ENCODE measurements at regions not wholly inside any gene's neighbourhood (a gene's known extent, or its start where the extent isn't known, plus 50 kb on each side); places are given as distances from the start of the nearest gene placed in this dataset.

DNA sequence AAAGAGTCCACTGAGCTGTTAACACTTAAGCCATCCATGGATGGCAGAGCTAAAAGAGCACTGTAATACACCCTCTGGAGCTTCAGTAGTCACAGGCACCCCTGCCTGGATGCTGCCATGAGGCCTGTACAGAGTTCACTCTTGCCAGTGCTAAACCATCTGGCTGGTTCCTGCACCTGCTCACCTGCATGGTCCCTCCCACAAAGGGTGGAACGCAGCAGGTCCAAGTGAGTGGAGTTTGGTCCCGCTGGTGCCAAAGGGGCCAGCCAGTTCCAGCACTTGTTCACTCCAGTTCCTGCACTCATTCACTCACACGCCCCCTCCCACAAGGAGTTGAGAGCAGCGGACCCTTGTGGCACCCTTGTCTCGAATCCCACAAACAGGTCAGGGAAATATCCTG is 503.5 kb downstream of the HACE1 start:
- TF ChIP-seq CTCF (IDR thresholded peaks at IDR 0.05) = no peak
- H3K9me3 Mint-ChIP-seq (ENCODE audit: low read depth) = no peaks in the 10 kb centered on the region
- no peak overlapping the region for H3K4me3 Mint-ChIP-seq (ENCODE audit: unreplicated experiment)
- peaks cover 13% of the 10 kb centered on the region for H3K27me3 Mint-ChIP-seq (ENCODE audit: low read depth)
- no peaks in the 10 kb centered on the region for H3K4me1 Mint-ChIP-seq (ENCODE audit: low read depth)
- no peaks in the 10 kb centered on the region for H3K36me3 Mint-ChIP-seq (ENCODE audit: low read depth)
- no peak overlapping the region for H3K27ac Mint-ChIP-seq (ENCODE audit: unreplicated experiment)
- no peak for DNase-seq (ENCODE audit: low spot score)

DNA sequence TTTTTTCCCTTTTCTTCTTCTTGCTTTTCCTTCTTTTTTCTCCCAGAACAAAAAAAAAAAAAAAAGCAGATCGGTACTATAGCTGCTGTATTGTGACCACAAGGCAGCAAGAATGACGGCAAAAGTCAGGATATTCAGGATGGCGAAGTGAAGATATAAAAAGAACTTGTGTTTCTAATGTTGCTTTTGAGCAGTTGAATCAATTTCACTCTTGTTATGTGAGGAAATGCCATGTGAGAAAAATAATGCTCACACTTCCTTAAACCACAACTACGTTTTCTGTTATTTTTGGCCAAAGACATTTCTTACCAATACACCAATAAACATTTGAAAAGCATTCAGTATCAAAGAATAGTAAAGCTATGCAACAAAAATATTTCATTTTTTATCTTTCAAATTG is 510.5 kb downstream of the HACE1 start:
- Mint-ChIP-seq H3K36me3 (ENCODE audit: low read depth) (no peaks in the 10 kb centered on the region), H3K4me3 (ENCODE audit: unreplicated experiment) (no peak overlapping the region), H3K9me3 (ENCODE audit: low read depth) (peaks cover 15% of the 10 kb centered on the region), H3K27ac (ENCODE audit: unreplicated experiment) (no peak overlapping the region), H3K27me3 (ENCODE audit: low read depth) (peaks cover 9% of the 10 kb centered on the region), H3K4me1 (ENCODE audit: low read depth) (no peaks in the 10 kb centered on the region)
- no peak for TF ChIP-seq CTCF (IDR thresholded peaks at IDR 0.05)
- no peak for DNase-seq (ENCODE audit: low spot score)

DNA sequence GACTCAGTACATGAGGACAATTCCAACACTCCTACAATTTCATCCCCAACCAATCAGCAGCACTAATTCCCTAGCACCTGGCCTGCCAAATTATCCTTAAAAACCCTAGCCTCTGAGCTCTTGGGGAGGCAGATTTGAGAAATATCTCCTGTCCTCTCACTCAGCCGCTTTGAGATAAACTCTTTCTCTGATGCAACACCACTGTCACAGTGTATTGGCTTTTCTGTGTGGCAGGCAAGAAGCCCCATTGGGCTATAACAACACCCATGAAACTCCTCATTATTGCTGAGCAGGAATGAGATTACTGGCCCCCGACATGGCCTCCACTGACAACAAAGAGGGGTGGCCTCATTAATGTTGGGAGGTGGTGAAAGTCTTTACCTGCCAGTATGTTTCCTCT is 515.5 kb downstream of the HACE1 start:
- TF ChIP-seq CTCF (IDR thresholded peaks at IDR 0.05) = no peak
- Mint-ChIP-seq H3K4me1 (ENCODE audit: low read depth) (no peaks in the 10 kb centered on the region), H3K27me3 (ENCODE audit: low read depth) (peaks cover 3% of the 10 kb centered on the region), H3K9me3 (ENCODE audit: low read depth) (peaks cover 18% of the 10 kb centered on the region), H3K27ac (ENCODE audit: unreplicated experiment) (no peak overlapping the region), H3K36me3 (ENCODE audit: low read depth) (no peaks in the 10 kb centered on the region), H3K4me3 (ENCODE audit: unreplicated experiment) (no peak overlapping the region)
- no peak for DNase-seq (ENCODE audit: low spot score)

DNA sequence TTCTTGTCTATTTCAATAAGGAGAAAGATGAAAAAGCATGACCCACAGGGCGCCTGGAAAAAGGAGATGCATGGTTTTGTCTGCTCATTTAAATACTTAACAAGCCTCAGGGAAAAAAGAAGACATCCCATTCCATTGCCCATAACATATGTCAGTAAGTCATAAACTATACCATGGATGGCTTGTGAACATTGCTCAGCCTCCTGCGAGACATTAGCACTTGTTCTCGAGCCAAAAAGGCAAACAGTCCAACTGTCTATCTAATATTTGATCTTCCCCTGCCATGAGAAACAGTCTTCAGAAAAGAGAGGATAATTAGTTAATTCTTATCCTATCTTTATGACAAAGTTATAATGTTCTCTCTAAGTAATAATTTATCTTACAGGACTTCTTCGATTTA is 527.4 kb downstream of the HACE1 start:
- DNase-seq (ENCODE audit: low spot score) = no peak
- no peak overlapping the region for H3K4me3 Mint-ChIP-seq (ENCODE audit: unreplicated experiment)
- H3K9me3 Mint-ChIP-seq (ENCODE audit: low read depth) = peaks cover 2% of the 10 kb centered on the region
- H3K36me3 Mint-ChIP-seq (ENCODE audit: low read depth) = no peaks in the 10 kb centered on the region
- no peak for TF ChIP-seq CTCF (IDR thresholded peaks at IDR 0.05)
- no peaks in the 10 kb centered on the region for H3K4me1 Mint-ChIP-seq (ENCODE audit: low read depth)
- H3K27me3 Mint-ChIP-seq (ENCODE audit: low read depth) = peaks cover 9% of the 10 kb centered on the region
- no peak overlapping the region for H3K27ac Mint-ChIP-seq (ENCODE audit: unreplicated experiment)

DNA sequence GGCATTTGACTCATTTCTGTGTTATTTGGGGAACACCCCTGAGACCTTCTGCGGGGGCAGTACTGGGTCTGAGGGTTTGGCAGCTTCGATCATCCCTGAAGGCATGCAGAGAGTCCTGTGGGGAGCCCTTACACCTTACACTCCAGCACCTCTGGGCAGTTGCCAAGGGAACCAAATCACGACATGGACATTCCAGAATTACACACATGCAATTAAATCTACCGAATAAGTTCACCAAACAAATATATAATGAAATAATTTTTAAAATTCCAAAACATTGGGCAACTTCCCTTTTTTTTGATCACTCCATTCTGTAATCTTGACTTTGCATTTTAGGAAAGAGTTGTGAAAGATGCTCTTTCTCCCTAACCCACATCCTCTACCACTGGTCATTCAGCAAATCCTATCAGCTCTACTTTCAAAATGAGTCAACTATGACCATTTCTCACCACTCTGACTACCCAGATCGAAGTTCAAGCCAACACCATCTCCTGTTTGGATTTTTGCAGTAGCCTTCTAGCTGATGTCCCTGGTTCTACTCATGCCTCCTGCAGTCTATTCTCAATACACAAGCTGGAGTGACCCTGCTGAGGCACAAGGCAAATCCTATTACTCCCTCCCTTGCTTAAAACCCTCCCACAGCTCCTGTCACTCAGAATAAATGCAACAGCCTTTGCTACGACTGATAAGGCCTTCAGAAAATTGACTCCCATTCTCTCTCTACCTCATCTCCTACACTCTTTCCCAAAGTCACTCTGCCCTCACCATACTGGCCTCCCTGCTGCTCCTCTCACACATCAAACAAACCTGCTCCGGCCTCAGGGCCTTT is 533.3 kb downstream of the HACE1 start:
- DNase-seq (ENCODE audit: low spot score) = no peak
- Mint-ChIP-seq H3K27ac (ENCODE audit: unreplicated experiment) (no peak overlapping the region), H3K4me3 (ENCODE audit: unreplicated experiment) (no peak overlapping the region), H3K4me1 (ENCODE audit: low read depth) (peaks cover 18% of the 10 kb centered on the region), H3K36me3 (ENCODE audit: low read depth) (no peaks in the 10 kb centered on the region), H3K9me3 (ENCODE audit: low read depth) (peaks cover 2% of the 10 kb centered on the region), H3K27me3 (ENCODE audit: low read depth) (peaks cover 17% of the 10 kb centered on the region)
- TF ChIP-seq CTCF (IDR thresholded peaks at IDR 0.05) = no peak
